HEK293T (cell line): ENCODE measurements at regions not wholly inside any gene's neighbourhood (a gene's known extent, or its start where the extent isn't known, plus 50 kb on each side); places are given as distances from the start of the nearest gene placed in this dataset.
"Not testable (repeated sequence)": the region's sequence is repeated elsewhere in the genome, so short reads cannot be mapped to it uniquely, and the experiment has no call there.

ENCODE experiments used
- CTCF ChIA-PET: fragments of 350-600 bp; formaldehyde crosslinking; extraction: SDS; loops from one replicate; lab custom pipeline; 2021; ENCODE audit warnings: antibody characterized with exemption, inconsistent platforms; lab: Yijun Ruan, JAX
- POLR2A ChIA-PET: fragments of 350-600 bp; formaldehyde crosslinking; extraction: SDS; loops from one replicate; lab custom pipeline; 2020; ENCODE audit warnings: antibody characterized with exemption, inconsistent platforms; lab: Yijun Ruan, JAX
- DNase-seq: peaks from one replicate; pipeline ENCODE4 v3.0.0; 2012; ENCODE audit warnings: mixed read lengths; ENCODE audit errors: extremely low spot score
- ARNT ChIP-seq: fragments of 450-650 bp; IDR thresholded peaks from 2 replicates; pipeline ENCODE4 v1.6.1; 2017; ENCODE audit warnings: mild to moderate bottlenecking
- BHLHE40 ChIP-seq: fragments of 450-650 bp; IDR thresholded peaks from 2 replicates; pipeline ENCODE4 v1.6.1; 2016; ENCODE audit warnings: mild to moderate bottlenecking, moderate library complexity, borderline replicate concordance
- CTBP1 ChIP-seq: fragments of 450-650 bp; IDR thresholded peaks from 2 replicates; pipeline ENCODE4 v1.6.1; 2016; ENCODE audit warnings: borderline replicate concordance
- ELF4 ChIP-seq: fragments of 450-650 bp; IDR thresholded peaks from 2 replicates; pipeline ENCODE4 v1.6.1; 2017; ENCODE audit warnings: antibody characterized with exemption
- FOXA1 ChIP-seq: fragments of 450-650 bp; IDR thresholded peaks from 2 replicates; pipeline ENCODE4 v1.6.1; 2016; ENCODE audit warnings: mild to moderate bottlenecking
- FOXK2 ChIP-seq: fragments of 450-650 bp; IDR thresholded peaks from 2 replicates; pipeline ENCODE4 v1.6.1; 2016; ENCODE audit warnings: mild to moderate bottlenecking
- FOXM1 ChIP-seq: fragments of 450-650 bp; IDR thresholded peaks from 2 replicates; pipeline ENCODE4 v1.6.1; 2017; ENCODE audit warnings: mild to moderate bottlenecking, borderline replicate concordance
- HDGF ChIP-seq: fragments of 450-650 bp; IDR thresholded peaks from 2 replicates; pipeline ENCODE4 v1.6.1; 2017; ENCODE audit warnings: antibody characterized with exemption, borderline replicate concordance
- L3MBTL2 ChIP-seq: fragments of 450-650 bp; conservative IDR thresholded peaks from 2 replicates; pipeline ENCODE4 v1.6.1; 2016; ENCODE audit warnings: mild to moderate bottlenecking
- LEF1 ChIP-seq: fragments of 450-650 bp; IDR thresholded peaks from 2 replicates; pipeline ENCODE4 v1.6.1; 2017; ENCODE audit warnings: mild to moderate bottlenecking, borderline replicate concordance
- NFRKB ChIP-seq: fragments of 450-650 bp; IDR thresholded peaks from 2 replicates; pipeline ENCODE4 v1.6.1; 2016; ENCODE audit warnings: mild to moderate bottlenecking, moderate library complexity
- SP1 ChIP-seq: fragments of 450-650 bp; IDR thresholded peaks from 2 replicates; pipeline ENCODE4 v1.6.1; 2017
- SUZ12 ChIP-seq: fragments of 450-650 bp; IDR thresholded peaks from 2 replicates; pipeline ENCODE4 v1.6.1; 2016; ENCODE audit warnings: mild to moderate bottlenecking
- TARDBP ChIP-seq: fragments of 450-650 bp; IDR thresholded peaks from 2 replicates; pipeline ENCODE4 v1.6.1; 2016
- ZNF384 ChIP-seq: fragments of 450-650 bp; IDR thresholded peaks from 2 replicates; pipeline ENCODE4 v1.6.1; 2016
- TF ChIP-seq, protein P1 (sequence below): fragments of 450-650 bp; IDR thresholded peaks from 2 replicates; pipeline ENCODE4 v1.6.1; 2016

DNA sequence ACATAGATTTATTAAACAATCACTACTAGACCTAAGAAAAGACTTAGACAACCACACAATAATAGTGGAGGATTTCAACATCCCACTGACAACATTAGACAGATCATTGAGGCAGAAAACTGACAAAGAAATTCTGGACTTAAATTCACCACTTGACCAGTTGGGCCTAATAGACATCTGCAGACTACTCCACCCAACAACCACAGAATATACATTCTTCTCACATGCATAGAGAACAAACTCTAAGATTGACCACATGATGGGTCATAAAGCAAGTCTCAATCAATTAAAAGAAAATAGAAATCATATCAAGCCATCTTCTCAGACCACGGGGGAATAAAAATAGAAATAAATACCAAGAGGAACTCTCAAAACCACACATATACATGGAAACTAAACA, 136.7 kb upstream of the ARG1 start:
- ChIA-PET POLR2A (no interaction called here), CTCF (no interaction called here)

DNA sequence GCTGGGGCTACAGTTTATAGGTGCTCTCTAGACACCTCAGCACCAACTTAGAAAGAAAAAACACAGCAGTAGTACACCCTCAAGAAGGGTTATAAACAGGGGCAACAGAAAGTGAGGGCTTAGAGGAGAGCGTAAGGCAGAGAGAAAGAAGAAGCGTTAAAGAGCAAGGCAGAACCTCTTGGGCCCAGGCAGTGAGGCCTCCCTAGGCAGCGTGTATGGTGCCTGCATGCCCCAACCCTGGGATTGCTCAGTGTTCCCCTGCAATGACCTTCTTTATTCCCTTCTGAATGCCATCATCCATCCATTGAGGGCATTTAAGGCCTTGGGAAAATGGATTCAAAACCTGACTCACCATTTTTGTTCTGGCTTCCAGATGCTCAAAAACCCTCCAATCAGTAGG, 130.0 kb upstream of the ARG1 start:
- POLR2A ChIA-PET, result no interaction called here
- no peak for TF ChIP-seq L3MBTL2
- no peak for TF ChIP-seq ELF4
- TF ChIP-seq LEF1, result no peak
- TF ChIP-seq FOXA1, result no peak
- TF ChIP-seq ARNT, result no peak
- no peak for TF ChIP-seq FOXK2
- DNase-seq, result no peak
- CTCF ChIA-PET, result no interaction called here

More for the DNA sequence above, 136.7 kb upstream of the ARG1 start:
- no peak for TF ChIP-seq HDGF
- no peak for TF ChIP-seq FOXA1
- no peak for TF ChIP-seq SP1
- no peak for TF ChIP-seq BHLHE40
- TF ChIP-seq FOXM1, result no peak
- no peak for TF ChIP-seq SUZ12
- TF ChIP-seq LEF1, result no peak
- no peak for TF ChIP-seq FOXK2
- no peak for TF ChIP-seq NFRKB
- no peak for TF ChIP-seq ELF4
- DNase-seq, result no peak

DNA sequence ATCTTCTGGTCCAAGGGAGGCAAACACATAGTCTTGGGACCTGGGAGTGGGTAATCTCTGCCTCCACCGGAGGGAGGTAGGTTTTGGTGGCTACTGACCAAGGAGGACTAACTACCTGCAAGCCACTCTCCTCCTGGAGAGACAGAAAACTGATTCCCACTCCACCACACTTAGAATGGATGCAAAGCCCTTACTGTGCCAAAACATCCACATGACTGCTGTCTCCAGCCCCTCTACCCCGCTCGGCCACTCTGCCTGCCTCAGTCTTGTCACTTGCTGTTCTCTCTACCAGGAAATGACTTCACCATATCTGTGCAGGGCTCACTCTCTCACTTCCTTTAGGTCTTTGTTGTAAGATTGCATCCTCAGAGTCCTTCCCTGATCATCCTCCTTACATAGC, 129.5 kb upstream of the ARG1 start:
- POLR2A ChIA-PET, result no interaction called here
- DNase-seq, result no peak
- TF ChIP-seq FOXM1 (no peak), TARDBP (no peak), ZNF384 (no peak), ELF4 (no peak), SUZ12 (no peak), SP1 (no peak), LEF1 (no peak), CTBP1 (no peak)
- CTCF ChIA-PET, result interaction anchor here (0.7 kb wide), 1 partner anchor 12 kb away, joined by 3 read pairs; no protein-coding TSS in a partner anchor

DNA sequence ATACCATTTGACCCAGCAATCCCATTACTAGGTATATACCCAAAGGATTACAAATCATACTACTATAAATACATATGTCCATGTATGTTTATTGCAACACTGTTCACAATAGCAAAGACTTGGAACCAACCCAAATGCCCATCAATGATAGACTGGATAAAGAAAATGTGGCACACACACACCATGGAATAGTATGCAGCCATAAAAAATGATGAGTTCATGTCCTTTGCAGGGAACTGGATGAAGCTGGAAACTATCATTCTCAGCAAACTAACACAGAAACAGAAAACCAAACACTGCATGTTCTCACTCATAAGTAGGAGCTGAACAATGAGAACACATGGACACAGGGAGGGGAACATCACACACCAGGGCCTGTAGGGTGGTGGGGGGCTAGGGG, 127.7 kb upstream of the ARG1 start:
- DNase-seq, CTCF ChIA-PET, POLR2A ChIA-PET: not testable (repeated sequence)

DNA sequence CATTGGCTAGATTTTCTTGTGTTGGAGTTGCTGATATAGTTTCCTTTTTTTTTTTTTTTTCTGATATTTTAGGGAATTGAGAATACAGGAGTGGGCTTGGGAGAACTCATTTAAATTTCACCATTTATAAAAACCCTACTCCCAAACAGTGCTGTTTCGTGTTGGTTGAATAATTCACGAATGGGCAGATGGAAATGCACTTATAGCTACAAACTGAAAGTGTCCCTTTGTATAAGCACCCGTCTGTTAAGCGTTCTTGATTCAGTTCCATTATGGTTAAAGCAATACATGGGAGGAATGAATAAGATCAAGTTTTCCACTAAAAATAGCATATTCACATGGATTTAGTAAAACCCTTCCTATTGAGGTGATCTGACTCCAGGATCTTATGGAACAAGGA, 122.2 kb upstream of the ARG1 start:
- DNase-seq, result no peak
- CTCF ChIA-PET, result no interaction called here
- TF ChIP-seq FOXM1 (no peak), SP1 (no peak), NFRKB (no peak), ELF4 (no peak), ZNF384 (no peak), TARDBP (no peak), HDGF (no peak), LEF1 (no peak), SUZ12 (no peak), ARNT (no peak), BHLHE40 (no peak), CTBP1 (no peak)
- TF ChIP-seq, protein P1, sequence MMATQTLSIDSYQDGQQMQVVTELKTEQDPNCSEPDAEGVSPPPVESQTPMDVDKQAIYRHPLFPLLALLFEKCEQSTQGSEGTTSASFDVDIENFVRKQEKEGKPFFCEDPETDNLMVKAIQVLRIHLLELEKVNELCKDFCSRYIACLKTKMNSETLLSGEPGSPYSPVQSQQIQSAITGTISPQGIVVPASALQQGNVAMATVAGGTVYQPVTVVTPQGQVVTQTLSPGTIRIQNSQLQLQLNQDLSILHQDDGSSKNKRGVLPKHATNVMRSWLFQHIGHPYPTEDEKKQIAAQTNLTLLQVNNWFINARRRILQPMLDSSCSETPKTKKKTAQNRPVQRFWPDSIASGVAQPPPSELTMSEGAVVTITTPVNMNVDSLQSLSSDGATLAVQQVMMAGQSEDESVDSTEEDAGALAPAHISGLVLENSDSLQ, result no peak
- POLR2A ChIA-PET, result no interaction called here

DNA sequence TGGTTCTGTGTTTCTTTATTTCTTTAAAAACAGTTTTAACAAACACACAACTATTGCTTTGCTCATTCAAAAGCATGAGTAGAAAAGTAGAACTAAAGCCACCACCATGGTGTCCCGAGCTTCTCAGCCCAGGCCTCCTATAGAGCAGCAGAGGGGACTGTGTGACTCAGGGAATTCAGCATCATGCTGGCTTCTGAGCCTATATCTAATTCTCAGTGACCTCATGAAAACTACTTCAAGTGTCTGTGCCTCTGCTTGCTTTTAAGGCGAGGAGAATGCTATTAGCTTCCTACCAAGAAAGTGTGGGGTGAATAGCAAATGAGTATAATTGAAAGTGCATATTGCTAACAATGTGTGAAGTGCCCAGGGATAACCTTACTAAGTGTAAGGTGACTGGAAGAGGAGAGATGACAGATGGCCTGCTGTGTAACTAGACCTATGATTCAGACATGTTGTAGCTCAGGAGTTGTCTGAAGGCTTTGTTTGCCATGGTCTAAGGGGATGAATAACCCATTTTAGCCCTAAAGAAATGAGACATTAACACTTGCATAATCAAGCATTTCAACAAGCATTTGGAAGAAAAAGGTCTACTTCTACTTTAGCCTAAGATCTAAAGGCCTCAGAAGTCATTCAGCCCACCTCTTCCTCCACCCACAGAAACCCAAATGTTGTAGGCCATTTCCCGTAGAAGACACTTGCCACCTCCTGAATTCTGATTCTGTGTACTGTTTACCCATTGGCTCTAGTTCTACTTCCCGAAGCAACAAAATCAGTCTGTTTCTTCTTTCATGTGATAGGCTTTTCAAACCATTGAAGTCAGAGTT, 121.5 kb upstream of the ARG1 start:
- no peak for TF ChIP-seq CTBP1
- no peak for TF ChIP-seq LEF1
- no peak for TF ChIP-seq L3MBTL2
- TF ChIP-seq BHLHE40, result no peak
- TF ChIP-seq FOXA1, result no peak
- TF ChIP-seq ZNF384, result no peak
- no peak for TF ChIP-seq SP1
- TF ChIP-seq HDGF, result no peak
- no peak for TF ChIP-seq ELF4
- TF ChIP-seq FOXM1, result no peak
- TF ChIP-seq, protein P1, result no peak
- TF ChIP-seq NFRKB, result no peak
- TF ChIP-seq TARDBP, result no peak
- TF ChIP-seq ARNT, result no peak
- ChIA-PET POLR2A (no interaction called here), CTCF (no interaction called here)
- DNase-seq, result no peak

DNA sequence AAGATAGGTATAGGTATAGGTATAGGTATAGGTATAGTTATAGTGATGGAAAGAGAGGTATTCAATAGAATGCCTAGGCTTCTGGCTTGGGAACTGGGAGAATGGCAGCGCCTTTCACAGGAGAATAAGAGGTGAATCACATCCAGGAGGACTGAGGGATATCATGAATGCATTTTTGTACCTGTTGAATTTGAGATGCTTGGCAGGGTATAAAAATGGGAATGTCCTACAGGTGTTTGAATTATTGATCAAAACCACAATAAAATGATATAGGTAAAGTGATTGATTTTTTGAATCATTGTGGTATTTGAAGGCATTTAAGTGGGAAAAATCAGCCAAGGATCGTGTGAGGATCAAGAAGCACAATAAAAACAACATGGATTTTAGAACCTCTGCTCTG, 119.2 kb upstream of the ARG1 start:
- no peak for DNase-seq
- no peak for TF ChIP-seq FOXM1
- no peak for TF ChIP-seq L3MBTL2
- TF ChIP-seq ARNT, result no peak
- TF ChIP-seq FOXA1, result no peak
- no peak for TF ChIP-seq BHLHE40
- no peak for TF ChIP-seq NFRKB
- TF ChIP-seq SP1, result no peak
- TF ChIP-seq ELF4, result no peak
- TF ChIP-seq ZNF384, result no peak
- TF ChIP-seq, protein P1, result no peak
- TF ChIP-seq FOXK2, result no peak
- TF ChIP-seq HDGF, result no peak
- TF ChIP-seq SUZ12, result no peak
- CTCF ChIA-PET, result no interaction called here
- POLR2A ChIA-PET, result no interaction called here
